OCI-LY1 (cell line): ENCODE measurements at regions not wholly inside any gene's neighbourhood (a gene's known extent, or its start where the extent isn't known, plus 50 kb on each side); places are given as distances from the start of the nearest gene placed in this dataset.

Source experiments
- CTCF ChIP-seq: fragments of 200-600 bp; sonication (generic), shearing (Covaris generic); IDR thresholded peaks from 2 replicates; pipeline ENCODE4 v1.5.1; 2017; ENCODE audit warnings: mild to moderate bottlenecking, antibody characterized with exemption, low read length, moderate library complexity, mixed read lengths
- EZH2 ChIP-seq: fragments of 200-600 bp; sonication (generic), shearing (Covaris generic); IDR thresholded peaks from 2 replicates; pipeline ENCODE4 v1.8.0; 2017; ENCODE audit warnings: borderline replicate concordance, mixed run types, mild to moderate bottlenecking, antibody characterized with exemption, low read length, moderate library complexity, mixed read lengths

GRCh38 chr4:126007142-126007541 is 692.4 kb downstream of the FAT4 start:
- no peak for TF ChIP-seq CTCF
- TF ChIP-seq EZH2 = no peak
